ENCODE measurements at regions not wholly inside any gene's neighbourhood (a gene's known extent, or its start where the extent isn't known, plus 50 kb on each side); places are given as distances from the start of the nearest gene placed in this dataset.

GRCh38 chr4:97477974-97478373 lies 665.3 kb downstream of the STPG2 start:
- no peaks in the 10 kb centered on the region for H3K36me3 ChIP-seq (ENCODE audit: insufficient read depth, low read length)
- no peak for TF ChIP-seq EZH2phosphoT487 (IDR thresholded peaks at IDR 0.05; ENCODE audit: borderline replicate concordance, low read depth, low read length)
- TF ChIP-seq CTCF (conservative IDR thresholded peaks at IDR 0.05; ENCODE audit: low read length) = no peak
- H3K9me3 ChIP-seq (ENCODE audit: low read length) = no peaks in the 10 kb centered on the region
- no peaks in the 10 kb centered on the region for H4K20me1 ChIP-seq (ENCODE audit: insufficient read depth, low read length)
- CTCF ChIA-PET (ENCODE audit: unreplicated experiment) = no interaction called here
- H2AFZ ChIP-seq (ENCODE audit: low read length) = no peak overlapping the region
- H3K27ac ChIP-seq (ENCODE audit: low read depth, low read length, poor library complexity, severe bottlenecking) = no peak overlapping the region
- POLR2A ChIA-PET = interaction anchor here (0.6 kb wide), 1 partner anchor 9 kb away, joined by 3 read pairs; no protein-coding TSS in a partner anchor
- DNase-seq (ENCODE audit: low spot score) = no peak
- H3K9me2 ChIP-seq (ENCODE audit: insufficient read depth, low read length) = no peaks in the 10 kb centered on the region
- H3K4me3 ChIP-seq (ENCODE audit: low read depth, low read length, poor library complexity, severe bottlenecking) = no peak overlapping the region
- no peaks in the 10 kb centered on the region for H3K79me2 ChIP-seq (ENCODE audit: insufficient read depth, low read depth, low read length)
- BruUV-seq (replicated peaks) = no TSS peak
- no peaks in the 10 kb centered on the region for H3K4me1 ChIP-seq (ENCODE audit: insufficient read depth, low read length, poor library complexity, severe bottlenecking)
- intact Hi-C loops (cut with micrococcal nuclease; ENCODE audit: unreplicated experiment) = no loop called here
- H3K4me2 ChIP-seq (ENCODE audit: low read length) = no peak overlapping the region

- CTCF ChIA-PET (ENCODE audit: unreplicated experiment) = no interaction called here
- TF ChIP-seq EZH2phosphoT487 (IDR thresholded peaks at IDR 0.05; ENCODE audit: borderline replicate concordance, low read depth, low read length) = no peak
- no peak for TF ChIP-seq CTCF (conservative IDR thresholded peaks at IDR 0.05; ENCODE audit: low read length)
- no peak overlapping the region for H3K4me3 ChIP-seq (ENCODE audit: low read depth, low read length, poor library complexity, severe bottlenecking)
These were observed 663.9 kb downstream of the STPG2 start for GRCh38 chr4:97479388-97479787.

GRCh38 chr4:97491856-97492255 lies 651.4 kb downstream of the STPG2 start:
- no TSS peak for BruUV-seq (replicated peaks)
- H3K4me2 ChIP-seq (ENCODE audit: low read length) = no peak overlapping the region
- H3K9me2 ChIP-seq (ENCODE audit: insufficient read depth, low read length) = no peaks in the 10 kb centered on the region
- H3K27ac ChIP-seq (ENCODE audit: low read depth, low read length, poor library complexity, severe bottlenecking) = no peak overlapping the region
- no peaks in the 10 kb centered on the region for H3K4me1 ChIP-seq (ENCODE audit: insufficient read depth, low read length, poor library complexity, severe bottlenecking)
- H3K9me3 ChIP-seq (ENCODE audit: low read length) = no peaks in the 10 kb centered on the region
- TF ChIP-seq CTCF (conservative IDR thresholded peaks at IDR 0.05; ENCODE audit: low read length) (no peak), EZH2phosphoT487 (IDR thresholded peaks at IDR 0.05; ENCODE audit: borderline replicate concordance, low read depth, low read length) (no peak)
- intact Hi-C loops (cut with micrococcal nuclease; ENCODE audit: unreplicated experiment) = no loop called here
- H2AFZ ChIP-seq (ENCODE audit: low read length) = no peak overlapping the region
- no peak overlapping the region for H3K4me3 ChIP-seq (ENCODE audit: low read depth, low read length, poor library complexity, severe bottlenecking)
- no peaks in the 10 kb centered on the region for H4K20me1 ChIP-seq (ENCODE audit: insufficient read depth, low read length)
- no peak for DNase-seq (ENCODE audit: low spot score)
- ChIA-PET CTCF (ENCODE audit: unreplicated experiment) (no interaction called here), POLR2A (no interaction called here)
- H3K36me3 ChIP-seq (ENCODE audit: insufficient read depth, low read length) = no peaks in the 10 kb centered on the region
- H3K79me2 ChIP-seq (ENCODE audit: insufficient read depth, low read depth, low read length) = no peaks in the 10 kb centered on the region

More at GRCh38 chr4:97479388-97479787, 663.9 kb downstream of the STPG2 start:
- Histone ChIP-seq H3K4me1 (ENCODE audit: insufficient read depth, low read length, poor library complexity, severe bottlenecking) (no peaks in the 10 kb centered on the region), H3K79me2 (ENCODE audit: insufficient read depth, low read depth, low read length) (no peaks in the 10 kb centered on the region), H3K36me3 (ENCODE audit: insufficient read depth, low read length) (no peaks in the 10 kb centered on the region), H2AFZ (ENCODE audit: low read length) (no peak overlapping the region), H4K20me1 (ENCODE audit: insufficient read depth, low read length) (no peaks in the 10 kb centered on the region), H3K9me3 (ENCODE audit: low read length) (no peaks in the 10 kb centered on the region), H3K27ac (ENCODE audit: low read depth, low read length, poor library complexity, severe bottlenecking) (no peak overlapping the region), H3K9me2 (ENCODE audit: insufficient read depth, low read length) (no peaks in the 10 kb centered on the region), H3K4me2 (ENCODE audit: low read length) (no peak overlapping the region)
- no TSS peak for BruUV-seq (replicated peaks)
- POLR2A ChIA-PET = no interaction called here
- intact Hi-C loops (cut with micrococcal nuclease; ENCODE audit: unreplicated experiment) = no loop called here
- DNase-seq (ENCODE audit: low spot score) = no peak

Data from OCI-LY7 (cell line).